H1 (cell line): ENCODE measurements at regions not wholly inside any gene's neighbourhood (a gene's known extent, or its start where the extent isn't known, plus 50 kb on each side); places are given as distances from the start of the nearest gene placed in this dataset.

Experiments used
- CTCF ChIA-PET: fragments of 300-600 bp; sonication (Branson Sonifier 250); formaldehyde crosslinking; loops from one replicate; lab custom pipeline; 2021; ENCODE audit not compliant: partially characterized antibody; lab: Charles Lee
- POLR2A ChIA-PET: fragments of 300-600 bp; sonication (Branson Sonifier 250); formaldehyde crosslinking; loops from one replicate; lab custom pipeline; 2021; ENCODE audit warnings: inconsistent platforms; ENCODE audit not compliant: partially characterized antibody; lab: Charles Lee
- DNase-seq, 2 experiments: peaks; one replicate each; pipeline versions ENCODE4 v3.0.0 to v3.0.0-alpha.2; 2010 to 2022; ENCODE audit warnings: low spot score in 2 of 2, low read depth in 1 of 2, mixed read lengths in 1 of 2
- FAIRE-seq: peaks from 2 replicates; lab custom pipeline; 2011; peaks lifted over from hg19 to GRCh38; lab: Jason Lieb, UNC
- H2AFZ ChIP-seq: 2 replicates; pipeline ENCODE4 v1.8.1; 2012; ENCODE audit warnings: low read length, inconsistent platforms
- H2AK5ac ChIP-seq: 2 replicates; pipeline ENCODE4 v1.6.1; 2013; ENCODE audit warnings: low read depth, low read length
- H2BK120ac ChIP-seq: replicated peaks from 2 replicates; pipeline ENCODE3; 2013; ENCODE audit warnings: low read depth, low read length, inconsistent platforms
- H2BK12ac ChIP-seq: 2 replicates; pipeline ENCODE4 v1.6.1; 2013; ENCODE audit warnings: low read depth, low read length
- H2BK15ac ChIP-seq: 2 replicates; pipeline ENCODE4 v1.6.1; 2013; ENCODE audit warnings: low read length
- H2BK20ac ChIP-seq: 2 replicates; pipeline ENCODE4 v1.6.1; 2013; ENCODE audit warnings: low read length
- H2BK5ac ChIP-seq: 2 replicates; pipeline ENCODE4 v1.6.1; 2013; ENCODE audit warnings: low read depth, low read length
- H3K14ac ChIP-seq: 2 replicates; pipeline ENCODE4 v1.6.1; 2013; ENCODE audit warnings: inconsistent platforms; ENCODE audit not compliant: insufficient read length
- H3K18ac ChIP-seq: 2 replicates; pipeline ENCODE4 v1.6.1; 2013; ENCODE audit warnings: low read length; ENCODE audit errors: extremely low read depth
- H3K23ac ChIP-seq: 2 replicates; pipeline ENCODE4 v1.6.1; 2013; ENCODE audit warnings: inconsistent platforms; ENCODE audit not compliant: insufficient read length
- H3K23me2 ChIP-seq: 2 replicates; pipeline ENCODE4 v1.6.1; 2013; ENCODE audit warnings: low read depth, low read length
- H3K27ac ChIP-seq: 2 replicates; pipeline ENCODE4 v1.6.1; 2011; ENCODE audit warnings: low read depth, low read length, inconsistent platforms
- H3K27me3 ChIP-seq, 4 experiments: replicated peaks in 1 of 4; 1 replicate in 1 of 4; 2 replicates in 3 of 4; pipeline versions ENCODE4 v1.6.1 to v1.8.1; 2011 to 2013; ENCODE audit warnings: low read length in 3 of 4, mild to moderate bottlenecking in 3 of 4, inconsistent platforms in 2 of 4, mixed read lengths in 2 of 4, moderate library complexity in 1 of 4; ENCODE audit not compliant: control insufficient read depth in 3 of 4, insufficient read depth in 3 of 4; ENCODE audit errors: extremely low read depth in 1 of 4
- H3K36me3 ChIP-seq, 4 experiments: 2 replicates each; pipeline versions ENCODE4 v1.6.1 to v1.8.1; 2011 to 2013; ENCODE audit warnings: mild to moderate bottlenecking in 4 of 4, low read length in 3 of 4, moderate library complexity in 2 of 4, control low read depth in 1 of 4, inconsistent platforms in 1 of 4; ENCODE audit not compliant: insufficient read depth in 4 of 4, control insufficient read depth in 2 of 4
- H3K4ac ChIP-seq: replicated peaks from 2 replicates; pipeline ENCODE3; 2013; ENCODE audit warnings: low read length, low read depth, mixed read lengths, inconsistent platforms; ENCODE audit not compliant: insufficient read length
- H3K4me1 ChIP-seq, 4 experiments: replicated peaks in 1 of 4; 1 replicate in 1 of 4; 2 replicates in 3 of 4; pipeline versions ENCODE4 v1.6.1 to v1.8.1; 2011 to 2013; ENCODE audit warnings: low read length in 3 of 4, inconsistent platforms in 2 of 4, mixed read lengths in 1 of 4; ENCODE audit not compliant: insufficient read depth in 4 of 4, control insufficient read depth in 3 of 4
- H3K4me2 ChIP-seq, 2 experiments: 2 replicates each; pipeline versions ENCODE4 v1.6.1 to v1.8.1; 2011 to 2013; ENCODE audit warnings: low read depth in 2 of 2, low read length in 2 of 2, control low read depth in 1 of 2, inconsistent platforms in 1 of 2, mild to moderate bottlenecking in 1 of 2; ENCODE audit not compliant: insufficient read depth in 1 of 2
- H3K4me3 ChIP-seq, 4 experiments: fragments of 200-600, 300-600 bp in 1 of 4; sonication (generic), shearing (Covaris generic), sonication (Bioruptor Twin) in 1 of 4; 2 replicates each; pipeline versions ENCODE4 v1.5.1 to v1.8.1; 2011 to 2016; ENCODE audit warnings: low read length in 4 of 4, low read depth in 3 of 4, control low read depth in 2 of 4, inconsistent platforms in 2 of 4, mild to moderate bottlenecking in 2 of 4, mixed read lengths in 1 of 4, moderate library complexity in 1 of 4; ENCODE audit not compliant: insufficient read depth in 2 of 4; ENCODE audit errors: extremely low read depth in 1 of 4
- H3K56ac ChIP-seq: replicated peaks from 2 replicates; pipeline ENCODE3; 2013; ENCODE audit warnings: low read depth, mild to moderate bottlenecking, mixed read lengths, low read length, inconsistent platforms; ENCODE audit not compliant: insufficient read length
- H3K79me1 ChIP-seq: 2 replicates; pipeline ENCODE4 v1.6.1; 2013; ENCODE audit warnings: low read depth, low read length, control low read depth
- H3K79me2 ChIP-seq, 2 experiments: 2 replicates each; pipeline versions ENCODE4 v1.6.1 to v1.8.1; 2012 to 2013; ENCODE audit warnings: low read length in 2 of 2, mild to moderate bottlenecking in 2 of 2, inconsistent platforms in 1 of 2; ENCODE audit not compliant: insufficient read depth in 2 of 2, control insufficient read depth in 1 of 2
- H3K9ac ChIP-seq, 4 experiments: replicated peaks in 1 of 4; 1 replicate in 1 of 4; 2 replicates in 3 of 4; pipeline versions ENCODE4 v1.6.1 to v1.8.1; 2011 to 2013; ENCODE audit warnings: low read depth in 3 of 4, low read length in 3 of 4, control low read depth in 2 of 4, mild to moderate bottlenecking in 2 of 4, moderate library complexity in 2 of 4, inconsistent platforms in 1 of 4; ENCODE audit errors: extremely low read depth in 1 of 4
- H3K9me3 ChIP-seq, 2 experiments: 2 replicates each; pipeline versions ENCODE4 v1.6.1 to v1.8.1; 2012 to 2013; ENCODE audit warnings: mild to moderate bottlenecking in 2 of 2, moderate library complexity in 2 of 2, control low read depth in 1 of 2, inconsistent platforms in 1 of 2, low read depth in 1 of 2, low read length in 1 of 2, mixed read lengths in 1 of 2; ENCODE audit not compliant: insufficient read depth in 2 of 2
- H4K20me1 ChIP-seq, 2 experiments: replicated peaks in 1 of 2; 2 replicates each; pipeline versions ENCODE3 to v1.8.1; 2011 to 2013; ENCODE audit warnings: inconsistent platforms in 2 of 2, low read length in 2 of 2, mild to moderate bottlenecking in 1 of 2; ENCODE audit not compliant: insufficient read depth in 2 of 2, control insufficient read depth in 1 of 2
- H4K5ac ChIP-seq: 2 replicates; pipeline ENCODE4 v1.6.1; 2013; ENCODE audit warnings: low read length, low read depth, mixed read lengths, inconsistent platforms; ENCODE audit not compliant: insufficient read length
- H4K8ac ChIP-seq: 2 replicates; pipeline ENCODE4 v1.8.0; 2013; ENCODE audit warnings: mild to moderate bottlenecking, moderate library complexity, low read length, inconsistent platforms; ENCODE audit not compliant: insufficient read depth; ENCODE audit errors: extremely low read depth
- H4K91ac ChIP-seq: replicated peaks from 2 replicates; pipeline ENCODE3; 2013; ENCODE audit warnings: low read length, mixed read lengths, inconsistent platforms; ENCODE audit not compliant: insufficient read length
- CHD2 ChIP-seq: IDR thresholded peaks from 2 replicates; pipeline ENCODE4 v1.6.1; 2012; ENCODE audit warnings: low read length, improper control_type of control experiment
- EGR1 ChIP-seq: IDR thresholded peaks from 2 replicates; pipeline ENCODE4 v1.6.1; 2011; ENCODE audit warnings: low read depth, low read length, borderline replicate concordance
- EP300 ChIP-seq, 2 experiments: IDR thresholded peaks; 1 replicate in 1 of 2; 2 replicates in 1 of 2; pipeline ENCODE4 v1.6.1; 2011 to 2012; ENCODE audit warnings: low read depth in 2 of 2, low read length in 2 of 2, mild to moderate bottlenecking in 2 of 2, borderline replicate concordance in 1 of 2, inconsistent platforms in 1 of 2, moderate library complexity in 1 of 2
- JUN ChIP-seq: IDR thresholded peaks from 2 replicates; pipeline ENCODE4 v1.6.1; 2011; ENCODE audit warnings: low read depth, mild to moderate bottlenecking, improper control_type of control experiment, low read length
- KDM5A ChIP-seq: fragments of 200-600 bp; IDR thresholded peaks from 2 replicates; pipeline ENCODE4 v1.7.1; 2012; ENCODE audit warnings: mild to moderate bottlenecking, low read length, inconsistent platforms, mixed read lengths
- MAFK ChIP-seq: IDR thresholded peaks from 2 replicates; pipeline ENCODE4 v1.6.1; 2012; ENCODE audit warnings: low read depth, mild to moderate bottlenecking, improper control_type of control experiment, low read length
- PHF8 ChIP-seq: fragments of 200-600 bp; sonication (generic); conservative IDR thresholded peaks from 2 replicates; pipeline ENCODE4 v1.7.1; 2012; ENCODE audit warnings: low read depth, mild to moderate bottlenecking, inconsistent platforms, low read length, moderate library complexity
- POLR2AphosphoS5 ChIP-seq: IDR thresholded peaks from 2 replicates; pipeline ENCODE4 v1.6.1; 2011; ENCODE audit warnings: low read depth, low read length
- SAP30 ChIP-seq: fragments of 300-600 bp; sonication (generic); IDR thresholded peaks from 2 replicates; pipeline ENCODE4 v1.7.1; 2012; ENCODE audit warnings: low read length, moderate library complexity, mild to moderate bottlenecking, inconsistent platforms; ENCODE audit not compliant: insufficient read depth, insufficient replicate concordance
- SIRT6 ChIP-seq: IDR thresholded peaks from one replicate; pipeline ENCODE4 v1.7.1; 2012; ENCODE audit warnings: low read length, inconsistent platforms
- WGBS, 2 experiments: shearing (Covaris generic) in 1 of 2; methylation state at CpG; one replicate each; pipeline versions ENCODE4 v1.1.6 to v1.1.7; 2013 to 2015; ENCODE audit warnings: low lambda C conversion rate in 2 of 2, mixed read lengths in 2 of 2, inconsistent platforms in 1 of 2, low coverage in 1 of 2, missing lambda C conversion rate in 1 of 2; ENCODE audit not compliant: insufficient replicate concordance in 2 of 2, insufficient coverage in 1 of 2, insufficient read length in 1 of 2; ENCODE audit errors: extremely low coverage in 1 of 2, missing lambda C conversion rate in 1 of 2; 5-methylcytosine and 5-hydroxymethylcytosine counted together

DNA sequence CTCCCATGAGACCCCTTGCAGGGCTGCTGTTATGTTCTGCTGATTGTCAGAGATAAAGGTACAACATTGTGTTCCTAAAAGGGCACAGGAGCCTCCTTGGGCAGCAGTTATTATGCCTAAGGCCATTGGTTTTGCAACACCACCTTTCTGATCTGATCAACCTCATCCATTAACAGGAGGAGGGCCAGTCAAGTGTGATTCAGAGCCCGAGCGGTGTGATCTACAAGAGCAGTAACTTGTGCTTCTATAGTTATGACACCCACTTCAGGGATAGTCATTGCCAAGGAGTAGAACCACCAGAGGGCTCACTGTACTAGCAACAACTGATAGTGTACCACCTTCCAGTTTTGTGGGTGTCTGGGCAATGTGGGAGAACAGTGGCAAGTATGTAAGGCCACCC, 1457.9 kb upstream of the CADM2 start:
- H2BK12ac ChIP-seq = no peak overlapping the region
- no peaks in the 10 kb centered on the region for H3K27me3 ChIP-seq
- no peak overlapping the region for H3K27ac ChIP-seq
- no peak overlapping the region for H3K4ac ChIP-seq
- H2AK5ac ChIP-seq = no peak overlapping the region
- H4K8ac ChIP-seq = no peak overlapping the region
- H3K23me2 ChIP-seq = no peaks in the 10 kb centered on the region; the same call in 1 of the 2 replicates
- no peak overlapping the region for H4K91ac ChIP-seq
- DNase-seq (no peak), FAIRE-seq (no peak)
- no peaks in the 10 kb centered on the region for H4K20me1 ChIP-seq
- no peak overlapping the region for H4K5ac ChIP-seq
- H2AFZ ChIP-seq = no peak overlapping the region
- H3K14ac ChIP-seq = no peak overlapping the region
- no peaks in the 10 kb centered on the region for H3K9me3 ChIP-seq
- no peak overlapping the region for H2BK20ac ChIP-seq
- H3K18ac ChIP-seq = no peak overlapping the region
- H3K56ac ChIP-seq = no peak overlapping the region
- ChIA-PET POLR2A (no interaction called here), CTCF (no interaction called here)
- no peak overlapping the region for H3K9ac ChIP-seq
- H3K4me2 ChIP-seq = no peak overlapping the region
- 42% methylated on average over 2 of the region's 2 CpGs; no CpG with 5 or more reads in 1 of the 2 experiments for whole genome bisulfite sequencing, 2 experiments
- no peaks in the 10 kb centered on the region for H3K79me1 ChIP-seq
- H3K36me3 ChIP-seq = no peaks in the 10 kb centered on the region
- no peaks in the 10 kb centered on the region for H3K79me2 ChIP-seq
- no peak overlapping the region for H2BK120ac ChIP-seq
- H3K23ac ChIP-seq = no peak overlapping the region
- H3K4me1 ChIP-seq = no peaks in the 10 kb centered on the region
- H3K4me3 ChIP-seq = no peak overlapping the region
- no peak overlapping the region for H2BK15ac ChIP-seq
- H2BK5ac ChIP-seq = no peak overlapping the region
- TF ChIP-seq EGR1 (no peak), KDM5A (no peak), EP300 (IDR thresholded peaks at IDR 0.05; ENCODE audit: borderline replicate concordance in 1 of 2, low read depth in 2 of 2, low read length in 2 of 2) (no peak), CHD2 (no peak), MAFK (no peak), PHF8 (no peak), POLR2AphosphoS5 (no peak), SAP30 (no peak), JUN (no peak), SIRT6 (no peak)
